PC-3 (cell line): ENCODE measurements at regions not wholly inside any gene's neighbourhood (a gene's known extent, or its start where the extent isn't known, plus 50 kb on each side); places are given as distances from the start of the nearest gene placed in this dataset.

Source experiments
- CTCF ChIP-seq: fragments of 300-600 bp; sonication (generic); conservative IDR thresholded peaks from 2 replicates; pipeline ENCODE4 v1.5.1; 2017; ENCODE audit warnings: antibody characterized with exemption, low read depth, mild to moderate bottlenecking, low read length
- EZH2 ChIP-seq: fragments of 300-600 bp; sonication (generic); IDR thresholded peaks from one replicate; pipeline ENCODE4 v1.6.1; 2017; ENCODE audit warnings: antibody characterized with exemption, mild to moderate bottlenecking, low read length; ENCODE audit not compliant: unreplicated experiment
- EZH2phosphoT487 ChIP-seq: fragments of 300-600 bp; sonication (generic); IDR thresholded peaks from 2 replicates; pipeline ENCODE4 v1.6.1; 2018; ENCODE audit warnings: mild to moderate bottlenecking, antibody characterized with exemption, low read length, borderline replicate concordance

GRCh38 chr5:27978322-27978721, 939.9 kb upstream of the CDH9 start:
- TF ChIP-seq CTCF (no peak), EZH2 (no peak), EZH2phosphoT487 (no peak)
